HG03558 (cell line): ENCODE measurements at regions not wholly inside any gene's neighbourhood (a gene's known extent, or its start where the extent isn't known, plus 50 kb on each side); places are given as distances from the start of the nearest gene placed in this dataset.
A peak's percentile ranks its signal among the peaks of the same experiment; 100 is the strongest.

ENCODE experiments used
- ATAC-seq: cut with Tn5 transposase; IDR thresholded peaks from one replicate; pipeline ENCODE4 v1.9.1; 2021; ENCODE audit warnings: moderate number of reproducible peaks; ENCODE audit not compliant: unreplicated experiment; ENCODE audit errors: extremely low read depth

DNA sequence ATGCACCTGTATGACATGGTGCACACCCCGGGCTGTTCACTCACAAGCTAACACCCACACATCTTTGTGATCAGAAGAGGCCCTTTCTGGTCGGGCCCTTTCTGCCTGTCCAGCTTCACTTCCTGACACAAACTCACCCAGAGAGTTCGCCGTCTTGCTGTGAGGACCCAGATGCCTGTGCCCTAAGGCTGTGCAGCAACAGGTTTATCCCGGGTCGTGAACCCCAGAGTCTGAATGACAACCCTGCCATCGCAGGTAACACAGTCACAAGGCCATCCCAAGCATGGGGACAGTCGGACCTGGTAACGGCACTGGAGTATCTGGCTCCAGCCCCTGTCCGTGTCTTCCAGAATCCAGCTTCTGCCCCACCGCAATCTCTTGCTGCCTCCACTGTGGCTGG, 235.1 kb downstream of the BUD13 start:
- ATAC-seq = no peak

DNA sequence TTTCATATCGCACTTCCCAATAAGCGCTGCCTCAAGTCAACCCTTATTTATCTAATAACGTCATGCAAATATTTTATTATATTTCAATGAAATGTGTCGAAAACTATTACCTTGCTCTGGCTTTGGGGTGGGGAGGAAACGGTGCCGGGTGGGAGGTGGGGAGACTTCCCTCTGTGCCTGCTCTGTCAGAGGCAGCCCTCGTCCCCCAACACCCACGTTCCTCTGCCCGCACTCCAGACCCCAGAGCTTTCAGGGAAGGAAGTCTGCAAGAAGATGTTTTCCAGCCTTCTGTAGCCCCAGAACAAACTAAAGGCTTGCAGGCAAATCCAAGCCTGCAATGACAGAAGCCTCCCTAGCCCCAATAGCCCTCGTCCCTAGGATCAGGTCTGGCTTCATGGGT, 235.7 kb downstream of the BUD13 start:
- ATAC-seq = no peak

DNA sequence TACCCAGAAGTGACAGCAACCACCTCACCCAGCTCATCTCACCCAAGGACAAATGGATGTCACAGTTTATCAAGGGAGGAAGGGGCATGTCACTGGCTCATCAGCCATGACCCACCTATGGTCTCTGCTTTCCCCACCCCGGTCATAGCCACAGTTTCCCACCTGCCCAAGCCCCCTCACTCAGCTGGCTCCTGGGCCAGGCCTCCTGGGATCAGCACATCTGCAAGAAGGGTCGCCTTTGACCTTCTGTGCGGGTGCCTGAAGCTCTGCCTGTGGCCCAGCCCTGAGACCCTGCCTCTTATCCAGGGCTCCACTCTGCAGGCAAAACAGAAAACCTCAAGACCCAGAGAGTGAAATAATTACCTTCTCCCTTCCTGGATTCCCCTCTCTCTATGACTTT, 236.4 kb downstream of the BUD13 start:
- ATAC-seq = no peak

GRCh38 chr11:116535994-116536393, 236.8 kb downstream of the BUD13 start:
- no peak for ATAC-seq

GRCh38 chr11:116535120-116535519, 237.7 kb downstream of the BUD13 start:
- ATAC-seq = no peak

GRCh38 chr11:116534270-116534975, 238.4 kb downstream of the BUD13 start:
- no peak for ATAC-seq

DNA sequence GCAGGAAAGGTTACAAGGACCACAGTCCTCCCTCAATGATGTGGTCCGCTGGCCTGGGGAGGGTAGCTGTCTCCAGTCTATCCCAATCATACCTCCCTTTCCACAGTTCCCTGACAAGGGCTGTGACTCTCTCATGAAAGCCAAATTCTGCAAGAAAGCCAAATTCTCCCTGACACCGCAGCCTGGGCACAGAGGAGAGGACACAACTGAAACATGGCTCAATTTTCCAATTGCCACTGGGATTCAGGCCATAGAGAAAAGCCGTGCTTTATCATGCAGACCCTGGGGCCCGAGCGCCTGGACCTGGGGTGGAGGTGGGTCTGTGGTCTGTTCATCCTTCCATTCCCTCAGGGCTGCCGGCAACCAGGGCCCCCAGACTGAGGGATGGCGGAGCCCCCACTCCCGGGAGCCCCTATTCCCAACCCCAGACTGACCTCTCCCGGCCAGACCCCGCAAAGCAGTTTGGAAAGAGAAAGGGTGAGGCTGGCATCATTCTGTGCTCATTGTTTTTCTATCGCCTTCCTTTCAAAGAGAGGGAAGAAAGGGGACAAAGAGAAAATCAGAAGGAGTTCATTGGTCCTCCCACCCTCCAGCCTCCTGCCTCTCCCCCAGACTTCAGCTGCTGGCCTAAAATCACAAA, 239.5 kb downstream of the BUD13 start:
- no peak for ATAC-seq

GRCh38 chr11:116532066-116532465, 240.7 kb downstream of the BUD13 start:
- no peak for ATAC-seq

GRCh38 chr11:116530705-116531104, 242.1 kb downstream of the BUD13 start:
- no peak for ATAC-seq

GRCh38 chr11:116529271-116529670, 243.5 kb downstream of the BUD13 start:
- no peak for ATAC-seq

DNA sequence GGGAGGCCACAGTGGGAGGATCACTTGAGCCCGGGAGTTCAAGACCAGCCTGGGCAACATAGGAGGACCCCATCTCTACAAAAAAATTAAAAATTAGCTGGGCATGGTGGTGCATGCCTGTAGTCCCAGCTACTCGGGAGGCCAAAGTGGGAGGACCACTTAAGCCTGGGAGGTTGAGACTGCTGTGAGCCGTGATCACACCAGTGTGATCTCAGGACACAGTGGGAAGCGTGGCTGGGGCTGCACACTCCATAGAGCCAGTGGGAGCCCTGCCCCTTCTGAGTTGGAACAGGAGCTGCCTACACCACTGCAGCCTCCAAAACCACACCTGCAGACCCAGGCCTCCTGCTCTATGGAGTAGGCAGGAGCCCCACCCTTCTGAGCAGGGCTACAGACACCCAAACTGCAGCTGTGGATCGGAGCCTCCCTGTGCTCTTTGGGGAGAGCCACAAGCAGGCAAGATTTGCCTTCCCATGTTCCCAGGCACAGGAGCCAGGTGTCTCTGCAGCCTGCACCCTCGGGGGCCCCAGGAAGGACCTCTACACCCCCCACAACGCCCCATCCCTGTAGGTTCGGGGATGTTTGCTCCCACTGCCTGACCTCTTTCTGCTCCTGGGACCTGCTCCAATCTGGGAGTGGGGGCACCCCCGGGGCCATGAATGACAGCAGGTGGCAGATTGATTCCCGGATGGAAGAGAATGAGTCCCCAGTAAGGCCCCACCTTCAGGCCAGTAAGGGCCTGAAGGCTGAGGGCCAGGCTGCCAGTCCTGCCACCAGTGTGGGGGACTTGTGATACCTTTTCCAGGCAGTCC, 245.4 kb downstream of the BUD13 start:
- no peak for ATAC-seq

- no peak for ATAC-seq
Observed at GRCh38 chr11:116525961-116526495, 246.8 kb downstream of the BUD13 start.

DNA sequence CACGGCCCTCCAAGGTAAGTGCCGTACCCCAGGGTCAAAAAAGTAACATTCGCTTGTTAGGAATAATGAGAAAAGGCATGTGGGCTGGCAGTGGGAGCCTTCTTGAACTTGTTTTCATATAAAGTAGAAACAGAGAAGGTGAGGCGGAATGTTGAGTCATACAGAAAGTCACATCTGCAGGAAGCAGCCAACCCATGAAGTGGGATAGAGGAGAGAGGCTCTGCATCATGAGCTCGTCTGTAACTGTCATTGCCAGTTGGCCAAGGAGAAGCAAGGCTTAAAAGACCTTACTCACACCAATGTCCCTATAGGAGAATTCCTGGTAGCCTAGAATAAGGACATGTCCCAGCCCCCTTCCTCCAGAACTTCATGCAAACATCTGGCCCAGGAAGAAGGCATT, 253.3 kb downstream of the BUD13 start:
- peak; percentile 62 for ATAC-seq

- no peak for ATAC-seq
Observed at GRCh38 chr11:116518141-116518540, 254.6 kb downstream of the BUD13 start.

GRCh38 chr11:116517584-116517983, 255.2 kb downstream of the BUD13 start:
- ATAC-seq = no peak

DNA sequence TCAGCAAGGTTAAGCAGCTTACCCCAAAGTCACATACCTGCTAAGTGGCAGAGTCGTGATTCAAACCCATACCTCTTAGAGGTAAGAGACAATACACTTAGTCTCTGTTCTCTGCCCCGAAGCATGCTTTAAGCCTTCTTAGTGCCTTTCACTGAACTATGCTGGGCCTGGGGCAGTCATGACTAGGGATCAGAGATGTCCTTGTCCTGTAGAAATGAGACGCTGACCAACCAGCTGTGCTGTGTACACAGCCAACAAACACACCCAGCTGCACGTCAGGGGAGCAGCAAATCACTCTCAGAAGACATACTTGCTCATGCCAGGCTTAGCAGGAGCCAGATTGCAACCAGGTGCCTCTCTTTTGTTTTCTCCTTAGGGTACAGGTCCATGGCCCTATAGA, 255.7 kb downstream of the BUD13 start:
- no peak for ATAC-seq

DNA sequence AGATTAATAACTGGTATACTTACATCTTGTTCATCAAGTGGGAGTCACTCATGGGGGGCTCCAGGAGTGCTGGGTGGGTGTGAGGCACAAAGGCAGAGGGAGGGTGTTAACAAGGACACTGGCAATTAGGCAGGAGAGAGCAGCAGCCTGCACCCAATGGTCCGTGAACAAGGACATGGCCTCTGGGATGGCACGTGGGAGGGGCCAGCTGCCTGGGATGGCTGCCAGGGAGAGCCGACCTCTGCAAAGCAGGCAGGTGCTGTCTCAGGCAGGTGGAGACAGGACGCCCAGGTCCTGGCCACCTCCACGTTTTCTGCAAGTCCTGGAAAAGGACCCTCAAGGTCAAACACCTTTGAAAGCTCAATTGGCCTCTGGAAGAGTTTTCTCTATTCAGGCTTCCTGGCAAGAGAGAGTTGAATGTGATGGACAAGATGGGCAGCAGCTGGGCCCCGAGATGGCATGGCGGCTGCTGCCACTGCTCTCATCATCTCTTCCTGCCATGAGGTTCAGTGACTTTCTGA, 257.1 kb downstream of the BUD13 start:
- no peak for ATAC-seq

GRCh38 chr11:116513894-116514293, 258.9 kb downstream of the BUD13 start:
- no peak for ATAC-seq

DNA sequence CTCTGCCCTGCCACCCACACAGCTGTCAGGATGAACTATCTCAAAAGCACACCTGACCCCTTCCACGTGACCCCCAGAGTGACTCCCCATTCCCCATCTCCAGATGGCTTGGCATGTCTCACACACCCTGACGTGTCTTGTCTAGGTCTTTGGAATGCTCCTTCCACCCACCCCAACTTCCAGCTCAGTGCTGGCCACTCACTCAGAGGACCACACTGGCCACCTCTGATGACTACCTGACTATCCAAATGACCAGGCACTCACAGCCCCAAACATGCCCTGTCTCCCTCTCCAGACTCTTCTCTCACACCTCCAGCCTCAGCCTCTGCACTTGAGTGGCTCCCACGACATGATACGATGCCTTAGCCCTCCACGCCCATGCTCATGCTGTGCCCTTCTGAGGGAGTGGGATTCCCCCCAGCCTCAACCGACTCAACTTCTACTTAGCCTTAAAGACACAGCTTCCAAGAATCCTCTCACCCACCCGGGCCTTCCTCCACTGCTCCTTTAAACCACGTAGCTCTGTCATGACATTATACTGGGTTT, 259.4 kb downstream of the BUD13 start:
- ATAC-seq = no peak

GRCh38 chr11:116512841-116513240, 259.9 kb downstream of the BUD13 start:
- no peak for ATAC-seq

- ATAC-seq = no peak
Observed at GRCh38 chr11:116511684-116512083, 261.1 kb downstream of the BUD13 start.
